Head of caudate nucleus (tissue), 42 donors: ENCODE measurements at regions not wholly inside any gene's neighbourhood (a gene's known extent, or its start where the extent isn't known, plus 50 kb on each side); places are given as distances from the start of the nearest gene placed in this dataset.
A peak's percentile ranks its signal among the peaks of the same experiment; 100 is the strongest.

ENCODE experiments used
- DNase-seq, 42 donors: peaks; one replicate each; pipeline versions ENCODE4 v3.0.0 to v3.0.0-alpha.2; 2020 to 2021; ENCODE audit warnings: mixed read lengths in 7 of 42
- intact Hi-C: fragments of 100-400 bp; cut with DNase I; formaldehyde crosslinking; loops from one replicate; pipeline ENCODE4 v1.15.0; 2022

DNA sequence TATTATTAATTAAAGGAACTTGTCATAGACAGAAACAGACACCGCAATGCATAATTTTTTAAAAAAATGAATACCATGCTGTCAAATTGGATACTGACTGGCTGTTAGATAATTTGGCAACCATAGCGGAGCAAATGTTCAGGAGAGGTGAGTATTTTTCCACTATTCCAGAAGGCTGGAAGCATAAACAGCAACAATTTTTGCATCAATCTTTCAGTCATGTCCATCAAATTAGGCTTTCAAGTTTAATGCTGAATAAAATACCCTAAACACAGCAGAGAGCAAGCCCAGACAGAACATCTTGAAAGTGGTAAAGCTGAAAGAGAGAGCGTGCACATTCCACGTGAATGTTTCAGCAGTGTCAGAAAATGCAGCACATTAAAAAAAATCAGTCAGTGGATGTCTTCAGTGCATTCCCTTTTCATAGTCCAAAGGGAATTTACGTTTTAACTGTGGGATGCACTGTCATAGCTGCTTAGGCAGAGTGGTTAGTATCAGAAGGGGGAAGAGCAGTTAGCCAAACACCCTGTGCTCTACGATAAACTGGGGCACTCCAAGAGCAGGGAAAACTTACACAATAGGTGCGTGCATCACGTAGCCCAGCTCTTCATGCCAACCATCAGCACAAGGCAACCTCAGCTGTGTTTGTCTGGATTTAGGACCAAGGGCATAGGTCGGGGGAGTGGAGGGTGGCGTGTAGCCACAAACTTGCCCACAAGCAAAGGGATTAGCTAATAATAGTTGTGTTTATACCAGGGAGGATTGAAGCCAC is 116.2 kb upstream of the STMND1 start:
- peak in 5 of 42 donors; percentile 4 to 18 (median 10) for DNase-seq
- intact Hi-C loops, result no loop called here

DNA sequence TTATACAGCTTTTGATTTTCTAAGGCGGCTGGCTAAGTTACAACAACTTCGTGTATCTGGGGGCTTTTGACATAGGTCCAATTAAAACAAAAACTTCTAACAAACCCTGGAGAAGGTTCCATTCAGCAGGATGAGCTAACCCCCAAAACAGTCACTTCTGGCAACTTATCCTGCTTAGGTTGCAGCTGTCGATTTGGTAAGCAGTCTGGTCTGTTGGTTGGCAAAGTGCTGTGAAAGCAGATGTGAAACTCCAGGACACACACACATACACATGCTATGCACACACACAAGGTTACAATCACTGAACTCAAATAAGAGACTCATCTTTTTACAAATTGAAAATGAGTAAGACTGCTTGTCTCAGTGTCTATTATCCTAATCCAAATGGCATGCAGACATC is 119.0 kb upstream of the STMND1 start:
- intact Hi-C loops, result no loop called here
- DNase-seq, result peak in 3 of 42 donors; percentile 8 to 44 (median 9)

DNA sequence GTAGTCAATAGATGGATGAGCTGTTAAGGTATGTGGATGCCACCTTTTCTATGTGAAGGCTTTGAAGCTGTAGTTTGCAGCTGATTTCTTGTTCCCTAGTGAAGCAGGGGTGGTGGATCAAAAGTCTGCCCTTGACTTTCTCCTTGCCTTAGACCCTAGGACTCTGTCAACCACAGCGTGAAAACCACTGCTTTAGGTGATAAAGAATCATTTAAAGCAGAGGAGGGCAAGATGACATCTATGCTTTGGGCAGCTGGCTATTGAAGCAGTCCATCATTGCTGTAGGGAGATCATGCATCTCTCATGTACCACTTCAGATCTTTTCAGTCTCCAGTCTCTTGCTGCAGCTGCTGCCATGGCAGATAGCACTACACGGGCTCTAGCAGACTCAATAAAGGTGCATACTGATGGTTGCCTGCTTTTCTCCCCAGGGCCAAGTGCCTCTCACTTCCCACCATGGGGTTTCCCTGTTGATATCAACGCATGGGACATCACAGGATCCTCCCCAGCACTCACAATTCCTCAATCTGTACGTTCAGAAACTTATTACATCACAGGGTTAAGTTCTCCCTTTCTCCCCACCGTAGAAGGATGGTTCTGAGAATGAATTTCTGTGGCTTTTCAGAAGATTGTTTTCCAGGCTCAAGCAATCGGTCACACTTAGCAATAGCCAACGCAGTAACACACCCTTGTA is 122.0 kb upstream of the STMND1 start:
- intact Hi-C loops, result no loop called here
- no peak for DNase-seq

DNA sequence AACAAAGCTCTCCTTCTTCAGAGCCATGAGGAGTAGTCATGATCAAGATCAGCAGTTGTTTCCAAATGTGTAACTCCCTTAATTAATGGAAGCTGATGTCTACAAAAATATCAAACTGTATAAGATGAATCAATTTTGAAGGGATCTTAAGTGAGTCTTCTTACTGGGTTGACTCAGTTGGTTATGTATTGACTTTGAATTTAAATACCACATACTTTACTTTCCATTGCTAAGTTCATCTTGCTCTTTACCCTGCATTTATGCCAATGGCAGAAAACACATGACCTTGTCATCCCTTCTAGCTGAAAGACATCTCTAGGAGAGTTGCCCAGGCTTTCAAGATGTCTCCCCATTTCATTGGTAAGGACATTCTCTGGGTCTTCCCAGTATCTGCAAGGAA is 123.2 kb upstream of the STMND1 start:
- intact Hi-C loops, result no loop called here
- no peak for DNase-seq

DNA sequence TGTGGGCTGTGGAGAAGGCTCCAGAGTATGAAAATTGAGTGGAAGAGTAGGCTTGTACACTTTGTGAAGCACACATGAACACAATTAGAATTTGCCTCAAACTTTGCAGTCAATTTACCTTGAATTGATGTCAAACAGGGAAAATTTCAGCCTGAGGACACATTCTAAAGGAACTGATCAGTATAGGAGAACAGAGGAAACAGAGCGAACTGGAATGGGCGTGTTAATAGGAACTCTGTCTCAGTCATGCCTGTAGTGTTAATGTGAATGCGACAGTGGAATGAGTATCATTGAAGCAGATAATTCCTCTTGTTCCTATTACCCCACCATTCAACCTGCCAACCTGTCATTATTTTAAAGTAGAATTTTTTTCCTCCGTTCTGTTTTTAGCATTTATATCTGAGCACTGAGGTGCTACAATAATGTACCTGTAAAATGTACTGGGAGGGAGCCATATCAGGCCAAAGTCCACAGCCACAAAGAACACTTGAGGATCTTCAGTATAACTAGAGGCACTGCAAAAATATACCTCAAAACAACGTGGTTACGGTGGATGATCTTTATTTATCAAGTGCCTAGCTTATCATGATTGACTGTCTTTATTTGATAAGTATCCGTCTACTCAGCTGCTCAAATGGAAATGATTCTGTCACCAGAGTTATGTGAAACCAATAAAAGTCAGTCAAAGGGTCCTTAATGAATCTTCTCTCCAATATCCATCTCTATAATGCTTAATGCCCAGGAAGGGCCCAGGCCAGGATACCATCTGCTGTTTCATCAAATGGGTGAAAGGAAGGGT is 125.3 kb upstream of the STMND1 start:
- intact Hi-C loops, result no loop called here
- peak in 3 of 42 donors; percentile 9 to 36 (median 9) for DNase-seq

DNA sequence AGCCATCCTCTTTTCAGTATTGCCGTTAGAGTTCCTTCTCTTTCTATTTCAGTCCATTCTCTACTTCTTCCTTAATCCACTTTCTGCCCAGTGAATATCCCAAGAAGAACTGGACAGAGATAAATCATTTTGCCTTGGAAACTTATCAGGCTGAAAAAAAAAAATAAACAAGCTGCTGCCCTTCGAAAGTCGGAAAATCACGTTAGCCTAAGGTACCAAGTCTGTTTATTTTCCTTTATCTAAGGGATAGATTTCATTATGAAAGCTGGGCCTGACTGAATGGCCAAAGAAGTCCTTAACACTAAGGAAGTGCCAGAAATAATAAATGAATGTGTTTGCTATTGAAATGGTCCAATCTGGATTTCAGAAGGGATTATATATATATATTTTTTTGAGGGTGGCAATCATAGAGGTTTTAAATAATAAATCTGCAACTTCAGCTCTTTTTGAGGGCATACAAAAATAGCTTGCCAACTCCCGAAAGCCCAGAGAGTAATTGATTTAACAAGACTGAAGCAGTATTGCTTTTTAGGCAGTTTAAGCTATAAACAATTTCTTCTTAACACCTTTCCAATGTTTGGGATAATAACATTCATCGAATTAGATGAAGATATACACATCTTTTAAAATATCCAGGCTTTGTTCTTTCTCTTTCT is 127.0 kb upstream of the STMND1 start:
- DNase-seq, result no peak

DNA sequence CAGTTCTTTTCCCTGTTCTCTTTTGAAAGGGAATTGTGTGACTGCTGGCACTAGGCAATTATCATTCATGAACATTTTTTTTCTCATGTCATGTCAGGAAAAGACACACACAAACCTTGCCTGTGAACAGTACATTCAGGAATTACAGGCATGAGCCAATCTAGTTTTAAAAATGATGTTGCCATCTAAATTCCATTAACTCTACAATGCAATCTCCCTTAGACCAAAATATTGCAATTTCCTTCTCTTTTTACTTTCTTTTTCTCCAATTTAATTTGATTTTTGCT is 127.5 kb upstream of the STMND1 start:
- no peak for DNase-seq
- intact Hi-C loops, result no loop called here

More for the DNA sequence above, 127.0 kb upstream of the STMND1 start:
- intact Hi-C loops, result no loop called here

DNA sequence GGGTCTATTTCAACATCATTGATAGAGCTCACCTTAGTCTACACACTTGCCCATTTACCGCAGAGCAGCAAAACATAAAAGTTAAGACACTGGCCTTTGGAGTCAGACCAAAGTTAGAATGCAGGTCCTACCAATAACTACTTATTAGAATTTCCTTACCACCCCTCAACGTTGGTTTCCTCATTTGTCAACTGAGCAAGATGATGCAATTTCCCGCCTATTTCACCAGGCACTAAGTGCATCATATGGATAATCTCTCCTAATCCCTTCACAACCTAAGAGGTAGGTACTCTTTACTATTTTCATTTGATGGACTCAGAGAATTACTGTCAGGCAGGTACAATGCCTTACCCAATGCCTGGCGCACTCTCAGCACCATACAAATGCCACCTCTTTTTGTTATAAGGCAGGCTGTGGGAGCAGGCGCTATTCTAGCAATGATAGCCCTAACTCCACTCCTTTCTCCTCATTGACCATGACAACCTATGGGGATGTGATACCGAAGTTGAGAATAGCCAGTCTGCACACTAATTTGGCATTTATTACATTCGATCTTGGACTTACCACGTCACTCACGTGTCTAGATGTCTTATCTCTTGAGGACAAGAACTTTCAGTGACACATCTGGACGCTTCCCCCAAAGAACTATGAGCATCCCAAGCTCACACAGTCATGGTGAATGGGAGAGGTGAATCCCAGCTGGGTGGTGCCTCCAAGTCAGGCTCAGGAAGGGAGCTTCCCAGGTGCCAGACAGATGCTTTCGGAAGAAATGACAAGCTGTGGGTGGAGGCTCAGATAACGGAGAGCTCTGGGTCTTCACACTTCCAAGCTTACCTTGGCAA is 128.1 kb upstream of the STMND1 start:
- intact Hi-C loops, result no loop called here
- peak in 12 of 42 donors; percentile 9 to 65 (median 30) for DNase-seq

DNA sequence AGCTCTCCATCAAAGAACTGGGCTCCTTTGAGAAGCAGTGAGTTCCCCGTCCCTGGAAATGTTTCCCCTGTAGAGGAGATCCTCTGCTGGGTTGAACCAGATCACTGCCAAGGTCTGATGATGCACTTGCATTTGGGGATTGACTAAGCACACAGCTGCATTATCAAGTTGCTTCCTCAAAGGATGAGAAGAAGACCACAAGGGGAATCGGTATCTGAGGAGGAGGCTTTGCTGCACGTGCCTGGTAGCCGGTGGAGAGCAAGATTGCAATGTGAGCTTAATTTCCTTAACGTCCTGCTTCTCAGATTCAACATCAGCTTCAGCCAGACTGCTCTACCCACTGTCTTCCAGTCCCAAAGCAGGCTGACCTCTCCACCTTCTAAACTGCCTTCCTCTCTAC is 128.8 kb upstream of the STMND1 start:
- no peak for DNase-seq

DNA sequence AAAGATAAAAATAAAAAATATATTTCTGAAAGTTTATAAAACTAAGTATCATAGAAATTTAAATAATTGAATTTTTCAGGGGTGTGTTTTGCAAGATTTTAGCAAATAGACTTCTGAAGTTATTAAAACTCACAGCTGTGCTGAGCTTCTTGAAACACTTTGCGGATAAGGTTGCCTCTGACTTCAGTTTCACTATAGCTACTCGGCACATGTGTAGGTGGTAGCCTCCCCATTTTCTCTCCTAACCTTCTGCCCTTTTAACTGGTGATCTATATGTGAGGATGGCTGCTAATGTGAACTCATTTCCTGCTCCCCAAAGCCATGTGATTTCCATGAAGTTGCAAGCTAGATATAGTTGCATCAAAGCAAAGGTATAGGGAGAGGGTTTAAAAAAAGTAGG is 129.3 kb upstream of the STMND1 start:
- no peak for DNase-seq
- intact Hi-C loops, result no loop called here

More for the DNA sequence above, 128.8 kb upstream of the STMND1 start:
- intact Hi-C loops, result no loop called here

DNA sequence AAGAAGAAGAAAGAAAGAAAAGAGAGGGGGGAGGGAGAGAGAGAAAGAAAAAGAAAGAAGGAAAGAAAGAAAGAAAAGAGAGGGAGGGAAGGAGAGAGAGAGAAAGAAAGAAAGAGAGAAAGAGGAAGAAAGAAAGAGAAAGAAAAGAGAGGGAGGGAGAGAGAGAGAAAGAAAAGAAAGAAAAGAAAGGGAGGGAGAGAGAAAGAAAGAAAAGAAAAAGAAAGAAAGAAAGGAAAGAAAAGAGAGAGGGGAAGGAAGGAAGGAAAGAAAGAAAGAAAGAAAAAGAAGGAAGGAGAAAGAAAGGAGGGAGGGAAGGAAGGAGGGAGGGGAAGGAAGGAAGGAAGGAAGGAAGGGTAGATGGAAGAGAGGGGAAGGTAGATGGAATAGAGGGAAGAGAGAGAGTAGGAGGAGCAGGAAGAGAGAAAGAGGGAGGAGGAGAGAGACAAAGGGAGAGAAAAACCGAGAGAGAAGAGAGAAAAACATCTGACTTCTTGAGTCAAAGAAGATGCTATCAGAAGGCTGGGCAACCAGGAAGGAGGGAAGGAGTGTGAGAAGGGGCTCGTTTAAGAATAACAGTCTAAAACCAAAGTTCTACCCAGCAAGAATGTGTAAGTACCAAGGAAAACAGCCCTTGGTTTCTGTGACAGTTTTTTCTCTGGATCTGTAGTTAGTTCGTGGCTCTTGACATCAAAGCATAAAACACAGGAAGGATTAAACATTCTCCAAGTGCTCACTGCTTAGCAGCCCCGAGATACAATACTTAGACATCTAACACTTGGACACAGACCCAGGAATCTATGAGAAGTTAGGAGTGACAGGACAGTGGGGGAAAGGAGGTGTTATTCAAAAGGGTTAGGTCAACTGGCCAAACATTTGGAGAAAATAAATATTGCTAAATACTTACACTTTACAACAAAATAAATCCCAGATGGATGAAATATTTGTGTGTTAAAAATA is 131.9 kb upstream of the STMND1 start:
- intact Hi-C loops, result loop anchor here (10.0 kb wide), 1 partner anchor 115 kb away; no protein-coding TSS in a partner anchor
- no peak for DNase-seq

DNA sequence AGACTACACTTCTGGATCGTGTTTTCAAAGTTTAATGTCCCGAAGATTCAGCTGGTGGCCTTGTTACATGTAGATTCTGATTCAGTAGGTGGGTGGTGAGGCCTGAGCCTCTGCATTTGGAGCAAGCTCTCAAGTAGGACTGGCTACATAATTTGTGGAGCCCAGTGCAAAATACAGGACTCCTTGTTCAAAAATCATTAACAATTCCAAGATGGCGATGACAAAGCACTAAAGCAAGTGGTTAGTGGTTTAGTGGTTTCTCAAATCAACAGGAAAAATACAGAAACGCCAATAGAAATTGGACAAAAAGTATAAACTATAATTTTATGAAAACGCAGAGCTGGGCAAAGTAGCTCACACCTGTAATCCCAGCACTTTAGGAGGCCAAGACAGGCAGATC is 133.7 kb upstream of the STMND1 start:
- DNase-seq, result no peak
- intact Hi-C loops, result loop anchor here (10.0 kb wide), 1 partner anchor 117 kb away; no protein-coding TSS in a partner anchor

DNA sequence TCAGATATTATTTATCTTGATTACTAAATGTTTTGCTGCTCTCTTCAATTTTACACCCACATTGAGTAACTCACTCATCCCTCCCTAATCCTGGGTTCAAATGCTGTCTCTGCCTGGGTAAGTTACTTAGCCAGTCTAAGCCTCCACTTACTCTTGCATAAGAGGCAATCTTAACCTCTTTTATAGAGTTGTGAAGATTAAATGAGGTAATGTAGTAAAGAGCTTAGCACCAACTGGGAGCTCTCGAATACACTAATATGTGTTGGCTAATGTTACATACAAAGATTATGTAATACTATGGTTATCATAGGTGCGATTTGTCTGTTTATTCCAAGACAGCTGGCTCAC is 134.4 kb upstream of the STMND1 start:
- intact Hi-C loops, result loop anchor here (10.0 kb wide), 1 partner anchor 117 kb away; no protein-coding TSS in a partner anchor
- no peak for DNase-seq

DNA sequence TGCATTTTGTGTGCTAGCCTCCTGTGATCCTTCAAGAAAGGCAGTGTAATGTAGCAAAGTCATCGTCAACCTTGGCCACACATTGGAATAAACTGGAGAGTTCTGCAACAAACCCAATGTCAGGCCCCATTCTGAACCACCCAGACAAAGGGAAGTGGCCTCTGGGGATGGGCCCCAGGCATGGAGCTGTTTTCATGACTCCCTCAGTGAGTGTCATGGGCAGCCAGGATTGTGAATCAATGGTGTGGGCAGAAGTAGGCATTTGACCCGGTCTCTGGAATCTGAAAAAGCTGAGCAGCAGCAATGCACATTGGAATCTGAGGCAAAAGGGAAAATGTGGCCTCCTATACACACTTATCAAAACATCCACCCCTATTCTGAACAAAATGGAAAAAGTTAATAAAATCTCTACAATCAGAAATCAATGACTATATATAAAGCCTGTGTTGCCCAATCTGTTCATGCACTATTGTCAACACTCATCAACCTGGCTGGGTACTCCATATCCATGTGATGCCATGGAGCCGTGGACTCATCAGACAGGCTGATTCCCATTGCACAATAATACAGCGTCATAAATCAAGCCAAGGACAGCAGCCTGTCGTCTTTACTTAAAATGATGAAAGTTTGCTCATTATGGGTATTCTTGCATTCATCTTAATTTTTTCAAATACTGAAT is 134.9 kb upstream of the STMND1 start:
- DNase-seq, result no peak
- intact Hi-C loops, result loop anchor here (10.0 kb wide), 1 partner anchor 118 kb away; no protein-coding TSS in a partner anchor

DNA sequence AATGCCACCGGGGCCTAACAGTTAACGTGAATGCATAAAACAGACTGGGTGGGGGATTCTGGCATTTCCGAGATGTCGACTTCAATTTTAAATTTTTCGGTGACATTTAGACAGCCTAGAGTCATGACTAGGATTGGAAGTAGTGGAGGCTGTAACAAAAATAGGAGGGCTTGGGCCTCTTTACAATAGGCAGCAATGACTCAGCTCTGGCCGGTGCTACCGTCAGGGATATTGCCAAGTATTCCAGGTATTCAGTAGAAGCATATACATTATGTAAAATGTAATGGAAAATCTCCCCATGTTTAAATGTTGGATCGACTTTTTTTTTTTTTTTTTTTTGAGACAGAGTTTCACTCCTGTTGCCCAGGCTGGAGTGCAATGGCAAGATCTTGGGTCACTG is 136.2 kb upstream of the STMND1 start:
- intact Hi-C loops, result loop anchor here (10.0 kb wide), 1 partner anchor 119 kb away; no protein-coding TSS in a partner anchor
- no peak for DNase-seq
